ENCODE measurements at regions not wholly inside any gene's neighbourhood (a gene's known extent, or its start where the extent isn't known, plus 50 kb on each side); places are given as distances from the start of the nearest gene placed in this dataset.

- ATAC-seq (ENCODE audit: low FRiP score) (no peak), DNase-seq (ENCODE audit: low spot score) (no peak)
- TF ChIP-seq CTCF (IDR thresholded peaks at IDR 0.05) = no peak
Observed at GRCh38 chr3:177818712-177819240, 621.5 kb upstream of the TBL1XR1 start.

- ATAC-seq (ENCODE audit: low FRiP score) = no peak
- no peak for TF ChIP-seq CTCF (IDR thresholded peaks at IDR 0.05)
- DNase-seq (ENCODE audit: low spot score) = no peak
Observed at GRCh38 chr3:177820683-177821316, 623.5 kb upstream of the TBL1XR1 start.

DNA sequence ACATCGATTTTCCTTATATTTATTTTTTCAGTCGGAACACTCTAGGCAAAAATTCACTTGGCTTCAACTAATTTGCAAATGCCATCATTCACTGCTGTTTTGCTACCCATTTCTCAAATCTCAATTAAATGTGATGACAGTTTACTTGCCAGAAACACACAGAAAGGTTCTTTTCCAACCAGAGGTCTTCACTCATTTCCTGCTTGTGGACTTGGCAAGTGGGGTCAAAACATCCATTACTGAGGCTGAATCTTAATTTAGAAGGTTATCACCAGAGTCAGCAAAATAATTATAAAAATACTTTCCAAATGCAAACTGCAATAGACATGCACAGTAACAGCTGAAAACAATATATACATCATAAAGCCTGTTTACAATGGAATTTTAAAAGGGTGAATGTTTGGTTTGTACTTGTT is 625.4 kb upstream of the TBL1XR1 start:
- ATAC-seq (ENCODE audit: low FRiP score) = no peak
- no peak for TF ChIP-seq CTCF (IDR thresholded peaks at IDR 0.05)
- no peak for DNase-seq (ENCODE audit: low spot score)

DNA sequence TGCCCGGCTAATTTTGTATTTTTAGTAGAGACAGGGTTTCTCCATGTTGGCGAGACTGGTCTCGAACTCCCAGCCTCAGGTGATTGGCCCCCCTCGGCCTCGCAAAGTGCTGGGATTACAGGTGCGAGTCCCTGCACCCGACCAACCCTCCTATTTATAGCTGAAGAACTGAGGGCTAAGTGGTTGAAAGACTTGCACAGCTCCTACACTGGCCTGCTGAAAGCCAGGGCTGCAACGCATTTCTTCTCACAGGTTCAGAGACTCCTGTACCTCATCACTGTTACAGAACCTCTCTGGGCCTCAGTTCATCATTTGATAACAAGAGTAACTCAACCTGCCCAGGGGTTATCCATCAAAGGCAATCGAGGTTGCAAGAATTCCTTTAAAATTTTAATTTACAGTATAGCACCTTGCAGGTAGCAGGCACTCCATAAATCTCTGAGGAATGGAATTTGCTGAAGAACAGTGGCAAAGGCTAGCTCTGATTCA is 626.5 kb upstream of the TBL1XR1 start:
- ATAC-seq (ENCODE audit: low FRiP score) (no peak), DNase-seq (ENCODE audit: low spot score) (no peak)
- no peak for TF ChIP-seq CTCF (IDR thresholded peaks at IDR 0.05)

- ATAC-seq (ENCODE audit: low FRiP score) (peak; percentile 89), DNase-seq (ENCODE audit: low spot score) (peak; percentile 49)
- no peak for TF ChIP-seq CTCF (IDR thresholded peaks at IDR 0.05)
Observed at GRCh38 chr3:177824190-177824786, 627.0 kb upstream of the TBL1XR1 start.

- TF ChIP-seq CTCF (IDR thresholded peaks at IDR 0.05) = no peak
- no peak for DNase-seq (ENCODE audit: low spot score)
- no peak for ATAC-seq (ENCODE audit: low FRiP score)
Observed at GRCh38 chr3:177824841-177825240, 627.6 kb upstream of the TBL1XR1 start.

DNA sequence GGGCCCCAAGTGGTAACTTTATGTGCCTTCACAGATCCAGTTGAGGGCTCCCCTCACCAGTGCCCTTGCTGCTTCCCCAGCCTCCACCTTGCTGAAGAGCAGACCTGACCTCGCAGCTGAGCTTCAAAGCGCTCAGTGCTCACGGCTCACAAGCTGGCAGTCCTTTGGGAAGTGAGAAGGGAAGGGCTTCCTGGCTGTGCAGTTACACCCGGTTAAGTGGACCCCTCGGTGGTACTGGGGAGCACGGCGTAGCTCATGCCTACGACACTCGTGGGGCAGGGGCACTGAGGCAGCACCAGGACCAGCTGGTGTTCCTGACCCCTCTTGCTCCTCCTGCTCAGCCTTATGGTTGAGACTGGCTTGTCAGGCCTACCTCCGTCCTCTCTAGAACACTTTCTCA is 629.0 kb upstream of the TBL1XR1 start:
- no peak for ATAC-seq (ENCODE audit: low FRiP score)
- no peak for DNase-seq (ENCODE audit: low spot score)
- no peak for TF ChIP-seq CTCF (IDR thresholded peaks at IDR 0.05)

Measured in omental fat pad (tissue), 3 donors.